ENCODE measurements at regions not wholly inside any gene's neighbourhood (a gene's known extent, or its start where the extent isn't known, plus 50 kb on each side); places are given as distances from the start of the nearest gene placed in this dataset.
"Not testable (repeated sequence)": the region's sequence is repeated elsewhere in the genome, so short reads cannot be mapped to it uniquely, and the experiment has no call there.

DNA sequence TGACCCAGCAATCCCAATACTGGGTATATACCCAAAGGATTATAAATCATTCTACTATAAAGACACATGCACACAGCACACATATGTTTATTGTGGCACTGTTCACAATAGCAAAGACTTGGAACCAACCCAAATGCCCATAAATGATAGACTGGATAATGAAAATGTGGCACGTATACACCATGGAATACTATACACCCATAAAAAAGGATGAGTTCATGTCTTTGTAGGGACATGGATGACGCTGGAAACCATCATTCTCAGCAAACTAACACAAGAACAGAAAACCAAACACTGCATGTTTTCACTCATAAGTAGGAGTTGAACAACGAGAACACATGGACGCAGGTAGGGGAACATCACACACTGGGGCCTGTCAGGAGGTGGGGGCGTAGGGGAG is 159.3 kb upstream of the EXOC2 start:
- TF ChIP-seq, protein P1, sequence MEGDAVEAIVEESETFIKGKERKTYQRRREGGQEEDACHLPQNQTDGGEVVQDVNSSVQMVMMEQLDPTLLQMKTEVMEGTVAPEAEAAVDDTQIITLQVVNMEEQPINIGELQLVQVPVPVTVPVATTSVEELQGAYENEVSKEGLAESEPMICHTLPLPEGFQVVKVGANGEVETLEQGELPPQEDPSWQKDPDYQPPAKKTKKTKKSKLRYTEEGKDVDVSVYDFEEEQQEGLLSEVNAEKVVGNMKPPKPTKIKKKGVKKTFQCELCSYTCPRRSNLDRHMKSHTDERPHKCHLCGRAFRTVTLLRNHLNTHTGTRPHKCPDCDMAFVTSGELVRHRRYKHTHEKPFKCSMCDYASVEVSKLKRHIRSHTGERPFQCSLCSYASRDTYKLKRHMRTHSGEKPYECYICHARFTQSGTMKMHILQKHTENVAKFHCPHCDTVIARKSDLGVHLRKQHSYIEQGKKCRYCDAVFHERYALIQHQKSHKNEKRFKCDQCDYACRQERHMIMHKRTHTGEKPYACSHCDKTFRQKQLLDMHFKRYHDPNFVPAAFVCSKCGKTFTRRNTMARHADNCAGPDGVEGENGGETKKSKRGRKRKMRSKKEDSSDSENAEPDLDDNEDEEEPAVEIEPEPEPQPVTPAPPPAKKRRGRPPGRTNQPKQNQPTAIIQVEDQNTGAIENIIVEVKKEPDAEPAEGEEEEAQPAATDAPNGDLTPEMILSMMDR (IDR thresholded peaks at IDR 0.05; ENCODE audit: low read length): not testable (repeated sequence)
- not testable (repeated sequence) for TF ChIP-seq EZH2 (optimal IDR thresholded peaks at IDR 0.05; ENCODE audit: low read depth, low read length); EZH2phosphoT487 (IDR thresholded peaks at IDR 0.05; ENCODE audit: low read length)

Measured in MM.1S (cell line).